K562 (cell line): ENCODE measurements at regions not wholly inside any gene's neighbourhood (a gene's known extent, or its start where the extent isn't known, plus 50 kb on each side); places are given as distances from the start of the nearest gene placed in this dataset.

ENCODE experiments used
- CTCF ChIP-seq, 3 experiments: IDR thresholded peaks in 2 of 3; conservative IDR thresholded peaks in 1 of 3; 2 replicates each; pipeline ENCODE4 v1.5.1; 2011 to 2012; ENCODE audit warnings: low read length in 3 of 3, mild to moderate bottlenecking in 3 of 3, control low read depth in 2 of 3, improper control_type of control experiment in 1 of 3, inconsistent platforms in 1 of 3, low read depth in 1 of 3, mixed read lengths in 1 of 3, moderate library complexity in 1 of 3; ENCODE audit not compliant: insufficient read depth in 2 of 3
- E2F4 ChIP-seq: sonication (generic); formaldehyde crosslinking; IDR thresholded peaks from 2 replicates; pipeline ENCODE4 v1.8.0; 2022; ENCODE audit warnings: mild to moderate bottlenecking, low read depth, missing genetic modification reagents
- NCOA6 ChIP-seq: fragments of 450-650 bp; IDR thresholded peaks from 2 replicates; pipeline ENCODE4 v1.6.1; 2017; ENCODE audit warnings: mild to moderate bottlenecking
- NR3C1 ChIP-seq: sonication (generic); formaldehyde crosslinking; IDR thresholded peaks from 2 replicates; pipeline ENCODE4 v1.8.1; 2022; ENCODE audit warnings: missing genetic modification reagents
- RERE ChIP-seq: sonication (generic); formaldehyde crosslinking; IDR thresholded peaks from 2 replicates; pipeline ENCODE4 v1.8.0; 2023; ENCODE audit warnings: missing genetic modification reagents, mild to moderate bottlenecking, borderline replicate concordance
- SRSF7 ChIP-seq: fragments of 200-400 bp; formaldehyde crosslinking; optimal IDR thresholded peaks from 2 replicates; pipeline ENCODE3; 2017; ENCODE audit warnings: mild to moderate bottlenecking, low read depth, low read length
- TAF1 ChIP-seq: IDR thresholded peaks from 2 replicates; pipeline ENCODE4 v1.6.1; 2011; ENCODE audit warnings: mild to moderate bottlenecking, low read length, moderate library complexity; ENCODE audit not compliant: insufficient read depth, control insufficient read depth, severe bottlenecking; ENCODE audit errors: extremely low read depth
- TFE3 ChIP-seq: fragments of 450-650 bp; formaldehyde crosslinking; IDR thresholded peaks from 2 replicates; pipeline ENCODE4 v1.4.0; 2020; ENCODE audit warnings: mild to moderate bottlenecking, mixed read lengths
- ZBTB1 ChIP-seq: sonication (generic); formaldehyde crosslinking; IDR thresholded peaks from 2 replicates; pipeline ENCODE4 v1.8.1; 2023; ENCODE audit warnings: missing genetic modification reagents, low read depth, mild to moderate bottlenecking, borderline replicate concordance
- ZNF277 ChIP-seq: fragments of 250-450 bp; sonication (Bioruptor Pico); IDR thresholded peaks from 2 replicates; pipeline ENCODE4 v1.8.0; 2022; ENCODE audit warnings: inconsistent platforms, mild to moderate bottlenecking, moderate library complexity, borderline replicate concordance
- ZNF384 ChIP-seq: IDR thresholded peaks from 2 replicates; pipeline ENCODE4 v1.6.1; 2012; ENCODE audit warnings: low read depth, low read length, improper control_type of control experiment
- ZNF644 ChIP-seq: fragments of 200-800 bp; sonication (Bioruptor generic); IDR thresholded peaks from 2 replicates; pipeline ENCODE4 v1.6.1; 2016; ENCODE audit warnings: low read depth, missing genetic modification characterization, missing compliant biosample characterization

GRCh38 chr10:53069013-53069412 is 296.4 kb upstream of the MBL2 start:
- no peak for TF ChIP-seq ZNF644 (tag)
- no peak for TF ChIP-seq SRSF7
- TF ChIP-seq CTCF (IDR thresholded peaks at IDR 0.05 in 2 of 3, conservative IDR thresholded peaks at IDR 0.05 in 1 of 3; ENCODE audit: insufficient read depth in 2 of 3, low read depth in 1 of 3, low read length in 3 of 3) = no peak
- TF ChIP-seq TAF1 = no peak
- TF ChIP-seq ZNF277 (CRISPR knock-in tag) = no peak
- no peak for TF ChIP-seq NR3C1 (CRISPR knock-in tag)
- TF ChIP-seq E2F4 (CRISPR knock-in tag) = no peak
- no peak for TF ChIP-seq NCOA6
- no peak for TF ChIP-seq RERE (CRISPR knock-in tag)
- no peak for TF ChIP-seq ZBTB1
- TF ChIP-seq TFE3 = no peak
- TF ChIP-seq ZNF384 = no peak
